OCI-LY3 (cell line): ENCODE measurements at regions not wholly inside any gene's neighbourhood (a gene's known extent, or its start where the extent isn't known, plus 50 kb on each side); places are given as distances from the start of the nearest gene placed in this dataset.

ENCODE experiments used
- EZH2phosphoT487 ChIP-seq: fragments of 200-600 bp; shearing (Covaris generic); IDR thresholded peaks from 2 replicates; pipeline ENCODE4 v1.6.1; 2018; ENCODE audit warnings: antibody characterized with exemption, mixed run types, low read depth
- TF ChIP-seq, protein P1 (sequence below): fragments of 200-600, 300-600 bp; sonication (generic); IDR thresholded peaks from 2 replicates; pipeline ENCODE4 v1.5.1; 2014; ENCODE audit warnings: antibody characterized with exemption, low read length, low read depth

DNA sequence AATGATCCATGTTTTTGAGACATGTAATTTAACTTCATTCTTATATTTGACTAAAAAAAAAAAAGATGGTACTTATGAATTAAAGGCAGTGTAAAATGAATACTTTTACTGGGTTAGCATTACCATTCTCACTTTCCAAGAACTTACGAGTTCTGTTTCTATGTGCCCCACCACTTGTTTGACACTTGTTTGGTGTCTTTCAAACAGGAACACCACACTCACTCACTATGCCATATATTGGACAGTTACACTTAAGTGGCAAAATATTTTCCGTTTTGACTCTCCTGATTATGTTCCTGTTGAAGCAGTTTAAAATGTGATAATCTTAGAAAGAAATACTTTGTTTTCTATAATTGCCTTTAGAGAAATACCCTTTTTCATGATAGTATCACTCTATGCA is 56.6 kb upstream of the ATXN7L3B start:
- TF ChIP-seq, protein P1, sequence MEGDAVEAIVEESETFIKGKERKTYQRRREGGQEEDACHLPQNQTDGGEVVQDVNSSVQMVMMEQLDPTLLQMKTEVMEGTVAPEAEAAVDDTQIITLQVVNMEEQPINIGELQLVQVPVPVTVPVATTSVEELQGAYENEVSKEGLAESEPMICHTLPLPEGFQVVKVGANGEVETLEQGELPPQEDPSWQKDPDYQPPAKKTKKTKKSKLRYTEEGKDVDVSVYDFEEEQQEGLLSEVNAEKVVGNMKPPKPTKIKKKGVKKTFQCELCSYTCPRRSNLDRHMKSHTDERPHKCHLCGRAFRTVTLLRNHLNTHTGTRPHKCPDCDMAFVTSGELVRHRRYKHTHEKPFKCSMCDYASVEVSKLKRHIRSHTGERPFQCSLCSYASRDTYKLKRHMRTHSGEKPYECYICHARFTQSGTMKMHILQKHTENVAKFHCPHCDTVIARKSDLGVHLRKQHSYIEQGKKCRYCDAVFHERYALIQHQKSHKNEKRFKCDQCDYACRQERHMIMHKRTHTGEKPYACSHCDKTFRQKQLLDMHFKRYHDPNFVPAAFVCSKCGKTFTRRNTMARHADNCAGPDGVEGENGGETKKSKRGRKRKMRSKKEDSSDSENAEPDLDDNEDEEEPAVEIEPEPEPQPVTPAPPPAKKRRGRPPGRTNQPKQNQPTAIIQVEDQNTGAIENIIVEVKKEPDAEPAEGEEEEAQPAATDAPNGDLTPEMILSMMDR: no peak
- no peak for TF ChIP-seq EZH2phosphoT487
